Mucosa of stomach (tissue), 1 donor: ENCODE measurements at regions not wholly inside any gene's neighbourhood (a gene's known extent, or its start where the extent isn't known, plus 50 kb on each side); places are given as distances from the start of the nearest gene placed in this dataset.
"Not testable (repeated sequence)": the region's sequence is repeated elsewhere in the genome, so short reads cannot be mapped to it uniquely, and the experiment has no call there.

Experiments
- H3K27me3 ChIP-seq: one replicate; pipeline ENCODE4 v1.7.0; 2013; ENCODE audit warnings: mild to moderate bottlenecking, low read length; ENCODE audit not compliant: control insufficient read depth, insufficient read depth
- H3K36me3 ChIP-seq: one replicate; pipeline ENCODE4 v1.7.0; 2013; ENCODE audit warnings: low read length; ENCODE audit not compliant: control insufficient read depth, insufficient read depth
- H3K4me1 ChIP-seq: one replicate; pipeline ENCODE4 v1.7.0; 2013; ENCODE audit warnings: mild to moderate bottlenecking, low read length; ENCODE audit not compliant: control insufficient read depth, insufficient read depth
- H3K4me3 ChIP-seq: one replicate; pipeline ENCODE4 v1.7.0; 2013; ENCODE audit warnings: low read length
- H3K9ac ChIP-seq: one replicate; pipeline ENCODE4 v1.7.0; 2013; ENCODE audit warnings: mild to moderate bottlenecking, low read length, moderate library complexity
- H3K9me3 ChIP-seq: one replicate; pipeline ENCODE4 v1.7.0; 2013; ENCODE audit warnings: mild to moderate bottlenecking, low read length, moderate library complexity; ENCODE audit not compliant: control insufficient read depth
- donor health status: Pancreatic carcinoma.

- no peak overlapping the region for H3K9ac ChIP-seq
- H3K27me3 ChIP-seq = no peaks in the 10 kb centered on the region
- H3K4me1 ChIP-seq = no peaks in the 10 kb centered on the region
- no peaks in the 10 kb centered on the region for H3K9me3 ChIP-seq
- no peaks in the 10 kb centered on the region for H3K36me3 ChIP-seq
- no peak overlapping the region for H3K4me3 ChIP-seq
These were observed 144.2 kb upstream of the RAPGEF2 start for GRCh38 chr4:158958489-158959270.

- H3K4me1 ChIP-seq = no peaks in the 10 kb centered on the region
These were observed 140.5 kb upstream of the RAPGEF2 start for GRCh38 chr4:158962393-158962792.

GRCh38 chr4:158963282-158963681 lies 139.6 kb upstream of the RAPGEF2 start:
- H3K4me3 ChIP-seq, H3K9me3 ChIP-seq, H3K36me3 ChIP-seq, H3K27me3 ChIP-seq, H3K4me1 ChIP-seq, H3K9ac ChIP-seq: not testable (repeated sequence)

More at GRCh38 chr4:158962393-158962792, 140.5 kb upstream of the RAPGEF2 start:
- Histone ChIP-seq H3K9me3 (no peaks in the 10 kb centered on the region), H3K36me3 (no peaks in the 10 kb centered on the region), H3K27me3 (no peaks in the 10 kb centered on the region), H3K4me3 (no peak overlapping the region), H3K9ac (no peak overlapping the region)

GRCh38 chr4:158964114-158964727 lies 138.7 kb upstream of the RAPGEF2 start:
- no peaks in the 10 kb centered on the region for H3K36me3 ChIP-seq
- H3K9me3 ChIP-seq = no peaks in the 10 kb centered on the region
- no peak overlapping the region for H3K9ac ChIP-seq
- no peak overlapping the region for H3K4me3 ChIP-seq
- H3K4me1 ChIP-seq = no peaks in the 10 kb centered on the region
- H3K27me3 ChIP-seq = no peaks in the 10 kb centered on the region

GRCh38 chr4:158964728-158965124 lies 138.2 kb upstream of the RAPGEF2 start:
- H3K9ac ChIP-seq = no peak overlapping the region
- H3K27me3 ChIP-seq = no peaks in the 10 kb centered on the region
- no peak overlapping the region for H3K4me3 ChIP-seq
- no peaks in the 10 kb centered on the region for H3K36me3 ChIP-seq
- H3K9me3 ChIP-seq = no peaks in the 10 kb centered on the region
- H3K4me1 ChIP-seq = no peaks in the 10 kb centered on the region

- H3K4me3 ChIP-seq = no peak overlapping the region
- H3K27me3 ChIP-seq = no peaks in the 10 kb centered on the region
- H3K36me3 ChIP-seq = no peaks in the 10 kb centered on the region
- H3K4me1 ChIP-seq = no peaks in the 10 kb centered on the region
- H3K9ac ChIP-seq = no peak overlapping the region
- H3K9me3 ChIP-seq = no peaks in the 10 kb centered on the region
These were observed 137.7 kb upstream of the RAPGEF2 start for GRCh38 chr4:158965226-158965625.

- H3K27me3 ChIP-seq = no peaks in the 10 kb centered on the region
- no peaks in the 10 kb centered on the region for H3K4me1 ChIP-seq
- no peak overlapping the region for H3K9ac ChIP-seq
- no peaks in the 10 kb centered on the region for H3K9me3 ChIP-seq
- no peak overlapping the region for H3K4me3 ChIP-seq
- no peaks in the 10 kb centered on the region for H3K36me3 ChIP-seq
These were observed 136.8 kb upstream of the RAPGEF2 start for GRCh38 chr4:158966091-158966490.

GRCh38 chr4:158968961-158969360 lies 133.9 kb upstream of the RAPGEF2 start:
- Histone ChIP-seq H3K9me3 (no peaks in the 10 kb centered on the region), H3K9ac (no peak overlapping the region), H3K4me3 (no peak overlapping the region), H3K27me3 (no peaks in the 10 kb centered on the region), H3K36me3 (no peaks in the 10 kb centered on the region), H3K4me1 (no peaks in the 10 kb centered on the region)

GRCh38 chr4:158970812-158971211 lies 132.1 kb upstream of the RAPGEF2 start:
- no peak overlapping the region for H3K9ac ChIP-seq
- no peaks in the 10 kb centered on the region for H3K4me1 ChIP-seq
- no peaks in the 10 kb centered on the region for H3K36me3 ChIP-seq
- no peaks in the 10 kb centered on the region for H3K9me3 ChIP-seq
- no peaks in the 10 kb centered on the region for H3K27me3 ChIP-seq
- H3K4me3 ChIP-seq = no peak overlapping the region

- not testable (repeated sequence) for H3K27me3 ChIP-seq, H3K9ac ChIP-seq, H3K4me1 ChIP-seq
These were observed 128.4 kb upstream of the RAPGEF2 start for GRCh38 chr4:158974438-158974837.

GRCh38 chr4:158980711-158981110 lies 122.2 kb upstream of the RAPGEF2 start:
- not testable (repeated sequence) for H3K36me3 ChIP-seq, H3K4me3 ChIP-seq, H3K9ac ChIP-seq, H3K9me3 ChIP-seq, H3K4me1 ChIP-seq, H3K27me3 ChIP-seq

More at GRCh38 chr4:158974438-158974837, 128.4 kb upstream of the RAPGEF2 start:
- H3K36me3 ChIP-seq, H3K9me3 ChIP-seq, H3K4me3 ChIP-seq: not testable (repeated sequence)

GRCh38 chr4:158991534-158992155 lies 111.2 kb upstream of the RAPGEF2 start:
- Histone ChIP-seq H3K27me3 (no peaks in the 10 kb centered on the region), H3K4me1 (no peaks in the 10 kb centered on the region), H3K36me3 (no peaks in the 10 kb centered on the region), H3K9me3 (no peaks in the 10 kb centered on the region), H3K9ac (no peak overlapping the region), H3K4me3 (no peak overlapping the region)
